Natural killer cell (primary cell): ENCODE measurements at regions not wholly inside any gene's neighbourhood (a gene's known extent, or its start where the extent isn't known, plus 50 kb on each side); places are given as distances from the start of the nearest gene placed in this dataset.

ENCODE experiments used
- ATAC-seq, 3 donors: fragments of 150-1000 bp in 2 of 3; fragments of 200-7000 bp in 1 of 3; cut with Tn5 transposase; 1 replicate in 1 of 3; 2 replicates in 2 of 3; pipeline ENCODE4 v1.10.0; 2021; ENCODE audit warnings: mild to moderate bottlenecking in 2 of 3, moderate library complexity in 2 of 3
- DNase-seq, 2 donors: peaks; one replicate each; pipeline versions ENCODE4 v3.0.0 to v3.0.0-alpha.2; 2013 to 2021; ENCODE audit warnings: mixed read lengths in 1 of 2
- H3K27ac ChIP-seq: one replicate; pipeline ENCODE4 v1.5.1; 2013; ENCODE audit warnings: mild to moderate bottlenecking, low read length
- H3K27me3 ChIP-seq: one replicate; pipeline ENCODE4 v1.6.1; 2013; ENCODE audit warnings: low read length; ENCODE audit not compliant: control insufficient read depth, insufficient read depth
- H3K36me3 ChIP-seq: one replicate; pipeline ENCODE4 v1.6.1; 2013; ENCODE audit warnings: low read length; ENCODE audit not compliant: control insufficient read depth, insufficient read depth
- H3K4me1 ChIP-seq: one replicate; pipeline ENCODE4 v1.6.1; 2013; ENCODE audit warnings: low read length; ENCODE audit not compliant: control insufficient read depth, insufficient read depth
- H3K4me3 ChIP-seq: one replicate; pipeline ENCODE4 v1.5.1; 2013; ENCODE audit warnings: low read length
- H3K9me3 ChIP-seq: one replicate; pipeline ENCODE4 v1.6.1; 2013; ENCODE audit warnings: low read length; ENCODE audit not compliant: control insufficient read depth, insufficient read depth
- H3K27ac Mint-ChIP-seq, 2 donors: one replicate each; pipeline ENCODE4 v1.8.0; 2022; ENCODE audit warnings: mild to moderate bottlenecking in 2 of 2, mixed read lengths in 2 of 2, moderate library complexity in 1 of 2
- H3K27me3 Mint-ChIP-seq, 2 donors: one replicate each; pipeline ENCODE4 v1.8.0; 2022; ENCODE audit warnings: low read depth in 2 of 2, mixed read lengths in 2 of 2
- H3K36me3 Mint-ChIP-seq: one replicate; pipeline ENCODE4 v1.8.0; 2022; ENCODE audit warnings: mixed read lengths
- H3K4me1 Mint-ChIP-seq, 2 donors: one replicate each; pipeline ENCODE4 v1.8.0; 2022; ENCODE audit warnings: mixed read lengths in 2 of 2
- H3K4me3 Mint-ChIP-seq: one replicate; pipeline ENCODE4 v1.8.0; 2022; ENCODE audit warnings: mild to moderate bottlenecking, moderate library complexity, mixed read lengths
- H3K9me3 Mint-ChIP-seq, 2 donors: one replicate each; pipeline ENCODE4 v1.8.0; 2022; ENCODE audit warnings: mixed read lengths in 2 of 2
- WGBS: methylation state at CpG from one replicate; pipeline ENCODE4 v1.1.7; 2013; ENCODE audit warnings: missing lambda C conversion rate; ENCODE audit not compliant: insufficient coverage; 5-methylcytosine and 5-hydroxymethylcytosine counted together
- intact Hi-C: fragments of 100-400 bp; cut with micrococcal nuclease; formaldehyde crosslinking; loops from one replicate; pipeline ENCODE4 v1.14.2; 2022
- TF ChIP-seq, protein P1 (sequence below): fragments of 200-600 bp; IDR thresholded peaks from one replicate; pipeline ENCODE4 v1.8.0; 2022; ENCODE audit warnings: antibody characterized with exemption

GRCh38 chr4:186013419-186014186 lies 55.4 kb upstream of the TLR3 start:
- intact Hi-C loops: no loop called here
- DNase-seq (no peak), ATAC-seq (no peak)
- no peaks in the 10 kb centered on the region for H3K36me3 ChIP-seq
- no peaks in the 10 kb centered on the region for H3K9me3 Mint-ChIP-seq
- no peaks in the 10 kb centered on the region for H3K4me1 Mint-ChIP-seq
- H3K4me3 ChIP-seq: no peak overlapping the region
- no peak overlapping the region for H3K27ac Mint-ChIP-seq
- TF ChIP-seq, protein P1, sequence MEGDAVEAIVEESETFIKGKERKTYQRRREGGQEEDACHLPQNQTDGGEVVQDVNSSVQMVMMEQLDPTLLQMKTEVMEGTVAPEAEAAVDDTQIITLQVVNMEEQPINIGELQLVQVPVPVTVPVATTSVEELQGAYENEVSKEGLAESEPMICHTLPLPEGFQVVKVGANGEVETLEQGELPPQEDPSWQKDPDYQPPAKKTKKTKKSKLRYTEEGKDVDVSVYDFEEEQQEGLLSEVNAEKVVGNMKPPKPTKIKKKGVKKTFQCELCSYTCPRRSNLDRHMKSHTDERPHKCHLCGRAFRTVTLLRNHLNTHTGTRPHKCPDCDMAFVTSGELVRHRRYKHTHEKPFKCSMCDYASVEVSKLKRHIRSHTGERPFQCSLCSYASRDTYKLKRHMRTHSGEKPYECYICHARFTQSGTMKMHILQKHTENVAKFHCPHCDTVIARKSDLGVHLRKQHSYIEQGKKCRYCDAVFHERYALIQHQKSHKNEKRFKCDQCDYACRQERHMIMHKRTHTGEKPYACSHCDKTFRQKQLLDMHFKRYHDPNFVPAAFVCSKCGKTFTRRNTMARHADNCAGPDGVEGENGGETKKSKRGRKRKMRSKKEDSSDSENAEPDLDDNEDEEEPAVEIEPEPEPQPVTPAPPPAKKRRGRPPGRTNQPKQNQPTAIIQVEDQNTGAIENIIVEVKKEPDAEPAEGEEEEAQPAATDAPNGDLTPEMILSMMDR: no peak
- H3K4me3 Mint-ChIP-seq: no peak overlapping the region
- no peaks in the 10 kb centered on the region for H3K9me3 ChIP-seq
- H3K27me3 Mint-ChIP-seq: peaks cover 14 to 35% of the 10 kb centered on the region in 2 donors
- no peaks in the 10 kb centered on the region for H3K36me3 Mint-ChIP-seq
- H3K27ac ChIP-seq: no peak overlapping the region
- H3K4me1 ChIP-seq: no peaks in the 10 kb centered on the region
- no peaks in the 10 kb centered on the region for H3K27me3 ChIP-seq
- 83% methylated on average over 7 of the region's 8 CpGs for WGBS

GRCh38 chr4:186015212-186015817 lies 53.6 kb upstream of the TLR3 start:
- intact Hi-C loops: no loop called here
- H3K36me3 Mint-ChIP-seq: no peaks in the 10 kb centered on the region
- H3K4me1 Mint-ChIP-seq: no peaks in the 10 kb centered on the region
- peaks cover 12 to 35% of the 10 kb centered on the region in 2 donors for H3K27me3 Mint-ChIP-seq
- DNase-seq (no peak), ATAC-seq (no peak)
- Histone ChIP-seq H3K4me3 (no peak overlapping the region), H3K4me1 (no peaks in the 10 kb centered on the region), H3K27ac (no peak overlapping the region), H3K27me3 (no peaks in the 10 kb centered on the region), H3K36me3 (no peaks in the 10 kb centered on the region), H3K9me3 (no peaks in the 10 kb centered on the region)
- H3K4me3 Mint-ChIP-seq: no peak overlapping the region
- 84% methylated on average over 9 of the region's 12 CpGs for WGBS
- no peak overlapping the region for H3K27ac Mint-ChIP-seq
- TF ChIP-seq, protein P1: no peak
- H3K9me3 Mint-ChIP-seq: no peaks in the 10 kb centered on the region

GRCh38 chr4:186016796-186017195 lies 52.2 kb upstream of the TLR3 start:
- no peaks in the 10 kb centered on the region for H3K36me3 Mint-ChIP-seq
- DNase-seq (no peak), ATAC-seq (no peak)
- no peaks in the 10 kb centered on the region for H3K4me1 Mint-ChIP-seq
- TF ChIP-seq, protein P1: no peak
- WGBS: 92% methylated on average over 4 of the region's 4 CpGs
- no peaks in the 10 kb centered on the region for H3K27me3 ChIP-seq
- H3K4me3 ChIP-seq: no peak overlapping the region
- no peak overlapping the region for H3K27ac Mint-ChIP-seq
- H3K27me3 Mint-ChIP-seq: peaks cover 10 to 35% of the 10 kb centered on the region in 2 donors
- no peaks in the 10 kb centered on the region for H3K4me1 ChIP-seq
- no peak overlapping the region for H3K4me3 Mint-ChIP-seq
- intact Hi-C loops: no loop called here
- H3K36me3 ChIP-seq: no peaks in the 10 kb centered on the region
- H3K9me3 ChIP-seq: no peaks in the 10 kb centered on the region
- no peaks in the 10 kb centered on the region for H3K9me3 Mint-ChIP-seq
- H3K27ac ChIP-seq: no peak overlapping the region
